Ascending aorta (tissue), 2 donors: ENCODE measurements at regions not wholly inside any gene's neighbourhood (a gene's known extent, or its start where the extent isn't known, plus 50 kb on each side); places are given as distances from the start of the nearest gene placed in this dataset.

Experiments used
- DNase-seq, 2 donors: peaks; one replicate each; pipeline ENCODE4 v3.0.0-alpha.2; 2019; ENCODE audit warnings: low spot score in 2 of 2
- H3K27ac ChIP-seq, 2 donors: fragments of 200-600 bp; sonication (generic); one replicate each; pipeline ENCODE4 v1.5.1; 2016 to 2017; ENCODE audit warnings: mild to moderate bottlenecking in 1 of 2
- H3K27me3 ChIP-seq: fragments of 200-600 bp; sonication (generic); one replicate; pipeline ENCODE4 v1.5.1; 2017
- H3K36me3 ChIP-seq, 2 donors: fragments of 200-600 bp; sonication (generic); one replicate each; pipeline ENCODE4 v1.5.1; 2016
- H3K4me1 ChIP-seq, 2 donors: fragments of 200-600 bp; sonication (generic); one replicate each; pipeline ENCODE4 v1.5.1; 2016 to 2017; ENCODE audit warnings: mild to moderate bottlenecking in 1 of 2
- H3K4me3 ChIP-seq, 2 donors: fragments of 200-600 bp; sonication (generic); one replicate each; pipeline ENCODE4 v1.5.1; 2016 to 2017; ENCODE audit warnings: mild to moderate bottlenecking in 1 of 2
- H3K9me3 ChIP-seq, 2 donors: fragments of 200-600 bp; sonication (generic); one replicate each; pipeline ENCODE4 v1.5.1; 2016
- intact Hi-C: fragments of 100-400 bp; cut with DNase I; formaldehyde crosslinking; loops from one replicate; pipeline ENCODE4 v1.15.1; 2023
- TF ChIP-seq, protein P1 (sequence below), 3 experiments: fragments of 200-600 bp in 2 of 3; fragments of 450-650 bp in 1 of 3; sonication (generic) in 2 of 3; IDR thresholded peaks; one replicate each; pipeline ENCODE4 v1.5.1; 2016 to 2019; ENCODE audit warnings: antibody characterized with exemption in 3 of 3, mild to moderate bottlenecking in 1 of 3, moderate library complexity in 1 of 3

DNA sequence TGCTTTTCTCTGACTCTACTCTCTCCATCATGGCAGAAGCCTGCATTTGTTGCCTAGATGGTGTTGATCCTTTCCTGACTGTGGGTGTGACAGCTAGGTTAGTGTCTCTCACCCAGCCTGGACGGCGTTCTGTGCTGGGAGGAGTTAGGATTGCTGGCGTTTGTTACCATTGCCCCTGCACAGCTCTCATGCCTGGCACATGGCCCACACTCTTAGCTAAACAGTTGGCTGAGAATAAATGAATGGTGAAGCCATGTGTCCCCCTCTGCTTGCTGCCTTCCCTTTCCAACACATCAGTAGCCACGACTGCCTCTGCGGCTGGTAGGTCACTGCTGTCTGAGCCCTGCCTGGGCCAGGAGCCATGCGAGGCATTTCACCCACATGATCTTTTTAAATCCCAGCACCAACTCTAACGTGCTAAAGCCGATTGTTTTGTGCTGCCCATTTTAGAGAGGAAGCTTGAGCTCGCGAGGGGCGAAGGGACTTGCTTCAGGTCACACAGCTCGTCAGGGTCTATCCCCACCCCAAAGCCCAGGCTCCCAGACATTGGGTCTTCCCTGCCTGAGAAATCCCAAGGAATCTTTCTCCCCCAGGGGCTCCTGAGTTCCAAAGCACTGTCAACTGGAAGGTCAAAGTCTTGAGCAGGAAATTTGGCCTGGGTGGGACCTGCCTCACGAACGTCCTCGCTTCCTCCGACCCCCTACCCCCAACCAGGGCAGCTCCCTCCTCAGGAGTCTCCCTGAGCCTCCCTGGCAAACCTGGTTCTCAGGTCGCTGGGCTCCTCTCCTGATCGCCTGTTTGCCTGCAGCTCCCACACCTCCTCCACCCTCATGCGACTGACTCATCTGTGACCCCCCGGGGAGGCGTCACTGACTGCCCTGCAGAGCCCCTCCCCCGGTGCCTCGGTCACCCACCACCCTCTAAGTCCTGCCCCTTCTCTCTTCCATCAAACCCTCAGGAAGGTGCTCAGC, 271.7 kb upstream of the C1orf174 start:
- H3K27me3 ChIP-seq: no peaks in the 10 kb centered on the region
- H3K36me3 ChIP-seq: no peaks in the 10 kb centered on the region
- H3K4me3 ChIP-seq: no peak overlapping the region
- no peaks in the 10 kb centered on the region for H3K4me1 ChIP-seq
- peak in 1 of 2 donors; percentile 43 for DNase-seq
- TF ChIP-seq, protein P1, sequence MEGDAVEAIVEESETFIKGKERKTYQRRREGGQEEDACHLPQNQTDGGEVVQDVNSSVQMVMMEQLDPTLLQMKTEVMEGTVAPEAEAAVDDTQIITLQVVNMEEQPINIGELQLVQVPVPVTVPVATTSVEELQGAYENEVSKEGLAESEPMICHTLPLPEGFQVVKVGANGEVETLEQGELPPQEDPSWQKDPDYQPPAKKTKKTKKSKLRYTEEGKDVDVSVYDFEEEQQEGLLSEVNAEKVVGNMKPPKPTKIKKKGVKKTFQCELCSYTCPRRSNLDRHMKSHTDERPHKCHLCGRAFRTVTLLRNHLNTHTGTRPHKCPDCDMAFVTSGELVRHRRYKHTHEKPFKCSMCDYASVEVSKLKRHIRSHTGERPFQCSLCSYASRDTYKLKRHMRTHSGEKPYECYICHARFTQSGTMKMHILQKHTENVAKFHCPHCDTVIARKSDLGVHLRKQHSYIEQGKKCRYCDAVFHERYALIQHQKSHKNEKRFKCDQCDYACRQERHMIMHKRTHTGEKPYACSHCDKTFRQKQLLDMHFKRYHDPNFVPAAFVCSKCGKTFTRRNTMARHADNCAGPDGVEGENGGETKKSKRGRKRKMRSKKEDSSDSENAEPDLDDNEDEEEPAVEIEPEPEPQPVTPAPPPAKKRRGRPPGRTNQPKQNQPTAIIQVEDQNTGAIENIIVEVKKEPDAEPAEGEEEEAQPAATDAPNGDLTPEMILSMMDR (IDR thresholded peaks at IDR 0.05): no peak
- intact Hi-C loops: no loop called here
- H3K27ac ChIP-seq: no peak overlapping the region
- no peaks in the 10 kb centered on the region for H3K9me3 ChIP-seq

GRCh38 chr1:4172644-4173599, 272.9 kb upstream of the C1orf174 start:
- H3K9me3 ChIP-seq: no peaks in the 10 kb centered on the region
- H3K4me1 ChIP-seq: no peaks in the 10 kb centered on the region
- no peak overlapping the region for H3K27ac ChIP-seq
- H3K36me3 ChIP-seq: no peaks in the 10 kb centered on the region
- no peak for DNase-seq
- no peaks in the 10 kb centered on the region for H3K27me3 ChIP-seq
- TF ChIP-seq, protein P1 (IDR thresholded peaks at IDR 0.05): no peak
- intact Hi-C loops: no loop called here
- H3K4me3 ChIP-seq: no peak overlapping the region

DNA sequence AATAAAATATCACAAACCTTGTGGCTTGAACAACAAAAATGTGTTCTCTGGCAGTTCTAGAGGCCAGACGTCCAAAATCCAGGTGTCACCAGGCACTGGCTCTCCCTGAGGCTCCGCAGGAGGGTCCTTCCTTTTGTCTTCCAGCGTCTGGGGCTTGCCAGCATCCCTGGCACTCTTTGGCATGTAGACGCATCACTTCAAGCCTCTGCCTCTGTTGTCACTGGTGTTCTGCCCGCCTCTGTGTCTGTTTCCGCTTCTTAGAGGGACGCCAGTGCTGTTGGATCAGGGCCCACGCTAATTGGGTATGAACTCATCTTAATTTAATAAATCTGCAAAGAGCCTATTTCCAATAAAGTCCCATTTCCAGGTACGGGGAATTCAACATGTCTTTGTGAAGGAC, 273.7 kb upstream of the C1orf174 start:
- Histone ChIP-seq H3K4me1 (no peaks in the 10 kb centered on the region), H3K36me3 (no peaks in the 10 kb centered on the region), H3K4me3 (no peak overlapping the region), H3K27ac (no peak overlapping the region), H3K9me3 (no peaks in the 10 kb centered on the region), H3K27me3 (no peaks in the 10 kb centered on the region)
- DNase-seq: no peak
- TF ChIP-seq, protein P1 (IDR thresholded peaks at IDR 0.05): no peak
- intact Hi-C loops: no loop called here

DNA sequence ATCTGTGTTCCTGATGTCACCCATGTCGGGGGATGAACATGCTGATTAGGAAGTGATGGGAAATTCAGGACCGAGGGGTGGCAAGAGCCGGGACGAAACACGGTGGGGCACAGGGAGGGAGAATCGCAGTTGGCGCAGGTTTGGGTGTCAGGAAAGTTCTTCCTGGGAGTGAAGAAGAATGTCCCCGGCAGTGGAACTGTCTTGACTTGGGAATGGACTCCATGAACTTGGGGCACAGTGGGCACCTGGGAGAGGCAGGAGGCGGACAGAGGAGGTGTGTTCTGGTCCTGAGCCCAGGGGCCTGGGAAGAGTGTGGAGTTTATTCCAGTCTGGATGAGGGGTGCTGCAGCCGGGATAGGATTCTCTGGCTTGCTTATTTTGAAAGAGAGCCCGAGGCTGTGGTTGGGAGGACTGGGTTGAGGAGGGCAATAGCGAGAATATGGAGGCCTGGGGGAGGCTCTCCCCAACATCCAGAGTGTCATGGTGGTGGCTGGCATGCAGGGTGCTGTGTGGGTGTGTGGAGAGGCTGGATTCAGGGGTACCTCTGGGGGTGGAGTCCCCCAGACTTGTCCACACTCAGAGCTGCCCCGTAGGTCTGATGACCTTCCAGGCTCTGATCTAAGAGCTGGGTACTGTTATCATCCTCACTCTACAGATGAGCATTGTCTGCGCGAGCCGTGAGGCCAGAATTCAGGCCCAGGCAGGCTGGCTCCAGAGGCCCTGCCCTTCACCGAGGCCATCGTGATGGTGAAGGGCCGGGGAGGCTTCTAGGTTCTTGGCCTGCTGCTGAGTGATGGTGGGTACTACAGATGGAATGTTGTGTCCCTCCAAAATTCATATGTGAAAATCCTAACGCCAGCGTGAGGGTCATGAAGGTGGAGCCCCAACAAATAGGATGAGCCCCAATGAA, 274.5 kb upstream of the C1orf174 start:
- H3K4me1 ChIP-seq: no peaks in the 10 kb centered on the region
- H3K27ac ChIP-seq: no peak overlapping the region
- H3K27me3 ChIP-seq: no peaks in the 10 kb centered on the region
- H3K9me3 ChIP-seq: no peaks in the 10 kb centered on the region
- H3K36me3 ChIP-seq: no peaks in the 10 kb centered on the region
- no peak for DNase-seq
- intact Hi-C loops: no loop called here
- TF ChIP-seq, protein P1 (IDR thresholded peaks at IDR 0.05): no peak
- no peak overlapping the region for H3K4me3 ChIP-seq
